GM19468 (cell line): ENCODE measurements at regions not wholly inside any gene's neighbourhood (a gene's known extent, or its start where the extent isn't known, plus 50 kb on each side); places are given as distances from the start of the nearest gene placed in this dataset.
"Not testable (repeated sequence)": the region's sequence is repeated elsewhere in the genome, so short reads cannot be mapped to it uniquely, and the experiment has no call there.

ENCODE experiments used
- ATAC-seq: cut with Tn5 transposase; IDR thresholded peaks from one replicate; pipeline ENCODE4 v1.9.1; 2021; ENCODE audit warnings: mild to moderate bottlenecking, moderate library complexity, moderate number of reproducible peaks; ENCODE audit not compliant: unreplicated experiment; ENCODE audit errors: extremely low read depth

DNA sequence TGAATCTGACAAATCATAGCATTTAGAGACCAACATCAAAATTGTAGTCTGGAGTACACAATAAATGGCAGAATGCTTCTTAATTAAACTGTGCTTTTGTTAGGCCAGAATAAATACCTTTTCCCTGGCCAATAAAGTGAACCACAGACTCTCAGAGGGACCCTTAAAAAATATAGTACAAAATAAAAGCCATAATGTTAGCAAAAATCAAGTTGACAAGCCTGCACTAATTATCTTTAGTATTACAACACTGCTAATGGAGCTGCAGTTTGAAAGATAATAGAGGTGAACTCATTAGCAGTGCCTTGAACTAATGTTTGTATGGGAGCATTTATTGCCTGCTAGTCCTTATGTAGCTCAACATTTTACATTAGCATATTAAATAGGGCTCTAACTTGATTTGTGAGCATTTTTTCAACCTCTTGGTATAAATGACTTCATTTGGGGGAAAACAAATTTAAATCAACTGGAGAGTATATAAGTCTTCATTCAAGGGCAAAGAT is 801.3 kb downstream of the EPHA3 start:
- no peak for ATAC-seq

DNA sequence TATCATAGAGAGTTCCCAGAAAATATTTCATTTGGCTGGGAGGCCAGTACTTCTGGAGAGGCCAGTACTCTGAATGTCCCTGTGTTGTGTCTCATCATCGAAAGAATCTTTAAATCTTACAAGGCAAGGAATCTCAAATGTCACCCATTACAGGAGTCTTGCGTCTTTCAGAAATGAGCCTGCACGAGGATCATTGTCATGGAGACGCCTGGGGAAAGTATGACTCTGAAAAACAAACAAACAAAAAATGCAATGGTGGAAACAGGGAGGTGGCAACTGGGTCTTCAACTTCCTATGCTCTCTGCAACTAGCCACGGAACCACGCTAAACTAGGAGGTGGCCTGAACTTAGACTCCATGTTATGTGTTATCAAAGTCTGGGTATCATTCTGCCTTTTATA is 804.6 kb downstream of the EPHA3 start:
- ATAC-seq, result no peak

DNA sequence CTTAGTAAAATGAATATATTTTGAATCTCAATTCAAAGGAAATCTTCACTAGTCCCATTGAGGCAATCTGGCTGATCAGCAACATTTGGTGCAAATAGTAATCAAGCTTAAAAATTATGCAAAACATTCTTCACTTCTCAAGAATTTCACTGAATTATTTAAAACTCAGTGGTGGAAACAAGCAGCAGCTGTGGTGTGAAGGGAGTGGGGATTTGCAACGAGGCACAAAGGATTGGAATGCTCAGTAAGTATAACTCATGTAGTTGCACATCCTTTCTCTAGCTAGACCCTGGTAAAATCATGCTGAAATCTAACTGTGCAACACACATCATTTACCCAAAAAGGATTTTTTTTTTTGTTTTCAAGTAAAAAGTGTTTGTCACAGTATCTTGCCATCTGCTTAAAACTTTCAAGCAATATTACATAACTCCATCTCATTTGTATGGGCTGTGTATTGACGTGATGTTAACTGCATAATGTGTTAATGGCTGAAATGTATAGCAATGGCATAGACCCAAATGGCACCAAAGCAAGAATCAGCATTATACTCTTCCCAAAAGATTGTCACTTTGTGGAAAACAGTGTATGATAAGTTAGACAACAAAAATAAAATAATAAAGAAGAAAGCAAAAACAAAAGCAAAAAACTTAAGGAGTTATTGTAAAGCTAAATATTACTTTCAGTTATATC is 816.6 kb downstream of the EPHA3 start:
- no peak for ATAC-seq

DNA sequence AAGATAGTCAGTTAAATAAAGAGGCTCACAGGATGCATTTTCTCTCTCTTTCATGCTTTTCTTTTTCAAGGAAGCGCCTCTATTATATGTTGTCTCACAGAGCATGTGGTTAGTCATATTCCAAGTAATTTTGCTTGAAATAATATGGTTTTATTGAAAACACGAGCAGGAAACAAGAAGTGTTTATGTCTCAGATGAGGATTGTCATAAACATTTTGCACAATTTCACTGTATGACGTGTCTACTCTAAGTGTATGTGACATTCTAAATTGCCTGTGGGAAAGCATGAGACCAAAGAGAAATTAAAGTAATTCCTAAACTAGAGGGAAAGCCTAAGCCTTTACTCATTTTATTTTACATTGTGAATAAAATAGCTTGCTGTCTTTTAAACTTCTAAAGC is 818.6 kb downstream of the EPHA3 start:
- ATAC-seq, result no peak

DNA sequence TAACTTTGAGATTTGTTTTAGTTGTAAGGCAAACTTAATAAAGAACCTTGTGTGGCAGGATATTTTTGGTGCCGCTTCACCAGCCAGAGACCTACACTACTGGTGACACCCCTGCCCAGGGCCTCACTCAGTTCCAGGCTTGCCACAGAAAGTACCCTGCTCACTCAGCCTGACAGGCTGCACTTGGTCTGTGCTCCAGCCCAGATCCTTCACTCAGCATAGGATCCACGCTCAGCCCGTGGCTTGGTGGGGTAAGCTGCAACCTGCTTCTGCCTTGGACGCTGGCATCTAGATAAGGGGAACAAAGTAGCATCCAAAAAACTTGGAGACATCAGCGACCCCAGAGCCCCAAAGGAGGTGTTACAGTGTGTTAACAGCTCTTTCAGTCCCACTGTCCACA is 825.5 kb downstream of the EPHA3 start:
- no peak for ATAC-seq

DNA sequence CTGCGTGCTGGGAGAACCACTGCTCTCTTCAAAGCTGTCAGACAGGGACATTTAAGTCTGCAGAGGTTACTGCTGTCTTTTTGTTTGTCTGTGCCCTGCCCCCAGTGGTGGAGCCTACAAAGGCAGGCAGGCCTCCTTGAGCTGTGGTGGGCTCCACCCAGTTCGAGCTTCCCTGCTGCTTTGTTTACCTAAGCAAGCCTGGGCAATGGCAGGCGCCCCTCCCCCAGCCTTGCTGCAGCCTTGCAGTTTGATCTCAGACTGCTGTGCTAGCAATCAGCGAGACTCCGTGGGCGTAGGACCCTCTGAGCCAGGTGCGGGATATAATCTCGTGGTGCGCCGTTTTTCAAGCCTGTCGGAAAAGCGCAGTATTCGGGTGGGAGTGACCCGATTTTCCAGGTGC is 837.0 kb downstream of the EPHA3 start:
- ATAC-seq, result not testable (repeated sequence)

DNA sequence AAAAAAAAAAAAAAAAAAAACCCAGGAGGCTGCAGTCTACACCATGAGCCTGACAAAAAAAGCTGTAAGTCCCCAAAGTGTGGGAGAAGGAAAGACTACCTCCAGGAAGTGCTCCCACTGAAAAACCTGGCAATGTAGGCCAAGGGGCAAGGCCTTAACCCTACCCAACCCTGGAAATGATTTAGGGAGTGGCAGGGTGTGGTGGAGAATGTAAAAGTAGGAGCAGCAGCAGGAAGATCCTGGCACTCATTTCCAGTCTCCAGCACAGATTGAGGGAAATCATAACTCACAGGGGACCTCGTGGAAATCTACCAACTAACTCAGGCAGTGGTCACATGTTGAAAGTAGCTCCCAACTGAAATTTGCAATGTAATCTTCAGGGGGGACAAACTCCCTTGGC is 839.5 kb downstream of the EPHA3 start:
- no peak for ATAC-seq

DNA sequence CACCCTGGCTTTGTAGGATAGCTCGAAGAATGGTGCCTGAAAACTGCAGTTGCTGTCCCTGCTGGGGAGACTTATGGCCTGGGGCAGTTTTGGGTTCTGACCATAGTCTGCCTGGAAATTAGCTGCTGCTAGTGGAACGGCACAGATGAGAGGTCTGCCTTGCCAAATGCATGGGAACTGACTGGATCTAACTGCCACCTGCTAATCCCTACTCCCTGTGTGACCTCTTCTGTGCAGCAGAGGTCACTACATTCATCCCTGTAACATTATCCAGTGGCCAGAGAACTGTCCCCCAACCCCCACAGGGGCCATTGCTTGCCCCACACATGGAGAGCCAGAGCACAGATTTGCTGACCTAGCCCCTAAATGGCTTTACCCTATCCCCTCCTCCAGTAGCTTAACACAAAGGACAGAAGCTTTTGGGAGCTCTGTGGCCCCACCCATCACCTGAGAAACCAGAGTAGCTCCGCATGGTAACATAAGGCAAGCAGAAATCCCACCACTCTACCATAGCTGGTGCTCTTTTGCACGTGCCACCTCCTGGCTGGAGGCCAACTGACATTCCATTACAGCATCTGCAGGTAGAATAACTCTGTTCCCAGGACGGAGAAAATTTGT is 840.0 kb downstream of the EPHA3 start:
- ATAC-seq, result no peak

DNA sequence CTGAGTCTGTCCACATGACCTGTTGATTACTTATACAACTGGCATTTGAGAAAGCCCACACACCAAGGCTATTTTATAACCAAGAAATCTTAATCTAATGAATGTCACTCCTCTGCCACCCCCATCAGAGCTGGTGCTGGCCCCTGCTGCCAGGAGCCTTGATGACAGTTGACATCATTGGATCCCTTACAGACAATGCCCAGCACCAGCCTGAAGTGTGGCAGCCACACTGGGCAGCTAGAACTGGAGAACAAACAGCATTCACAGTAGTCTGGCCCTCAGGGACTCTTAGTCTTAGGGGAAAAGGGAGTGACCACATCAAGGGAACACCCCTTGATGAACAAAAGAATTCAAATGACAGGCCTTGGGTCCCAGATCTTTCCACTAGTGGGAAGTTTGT is 840.6 kb downstream of the EPHA3 start:
- ATAC-seq, result no peak

DNA sequence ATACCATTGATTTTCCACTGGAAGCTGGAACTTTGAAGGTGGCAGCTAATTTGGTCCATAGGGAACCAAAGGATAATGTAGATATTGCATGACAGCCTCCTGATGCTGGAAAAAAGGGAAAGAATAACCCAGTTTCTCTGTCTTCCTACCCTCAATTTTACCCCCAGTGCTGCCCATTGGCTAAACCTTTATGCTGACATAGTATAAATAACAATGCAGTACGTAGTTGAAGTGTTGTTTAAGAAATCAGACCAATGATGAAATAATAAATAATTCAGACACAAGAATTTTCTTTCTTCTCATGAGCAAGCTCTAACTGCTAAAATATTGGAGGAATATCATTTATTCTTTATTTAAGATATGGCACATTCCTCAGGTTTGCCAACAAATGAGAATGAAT is 843.4 kb downstream of the EPHA3 start:
- ATAC-seq, result no peak

DNA sequence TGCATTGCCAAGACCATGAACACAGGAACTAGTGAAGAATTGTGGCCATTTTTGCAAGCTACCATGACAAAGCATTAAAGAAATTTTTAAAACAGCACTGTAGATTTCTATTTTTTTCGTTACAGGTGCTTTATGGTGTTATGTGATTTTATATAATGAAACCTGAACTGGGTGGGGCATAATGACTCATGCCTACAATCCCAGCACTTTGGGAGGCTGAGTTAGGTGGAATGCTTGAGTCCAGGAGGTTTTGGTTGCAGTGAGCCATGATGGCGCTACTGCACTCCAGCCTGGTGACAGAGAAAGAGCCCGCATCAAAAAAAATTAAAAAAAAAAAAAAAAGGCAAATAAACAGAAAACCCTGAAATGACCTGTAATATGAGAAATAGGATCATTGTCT is 846.7 kb downstream of the EPHA3 start:
- no peak for ATAC-seq

DNA sequence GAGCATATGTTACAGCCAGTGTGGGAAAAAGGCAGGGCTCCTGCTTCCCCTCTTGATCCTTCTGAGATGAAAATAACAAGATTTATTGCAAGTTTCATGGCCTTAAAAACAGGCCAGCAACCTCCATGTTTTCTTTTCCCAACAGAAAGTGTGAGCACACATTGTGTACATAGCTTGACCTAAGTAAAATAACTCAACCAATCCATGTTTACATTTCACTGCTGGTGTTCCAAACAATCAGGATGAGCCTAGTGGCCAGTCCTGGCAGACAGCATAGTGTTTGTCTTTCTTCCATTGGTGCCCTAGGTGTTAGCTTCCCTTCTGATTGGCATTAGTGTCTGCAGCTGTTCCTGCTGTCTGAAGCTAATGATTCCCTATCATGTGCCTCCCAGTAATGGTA is 847.7 kb downstream of the EPHA3 start:
- no peak for ATAC-seq

DNA sequence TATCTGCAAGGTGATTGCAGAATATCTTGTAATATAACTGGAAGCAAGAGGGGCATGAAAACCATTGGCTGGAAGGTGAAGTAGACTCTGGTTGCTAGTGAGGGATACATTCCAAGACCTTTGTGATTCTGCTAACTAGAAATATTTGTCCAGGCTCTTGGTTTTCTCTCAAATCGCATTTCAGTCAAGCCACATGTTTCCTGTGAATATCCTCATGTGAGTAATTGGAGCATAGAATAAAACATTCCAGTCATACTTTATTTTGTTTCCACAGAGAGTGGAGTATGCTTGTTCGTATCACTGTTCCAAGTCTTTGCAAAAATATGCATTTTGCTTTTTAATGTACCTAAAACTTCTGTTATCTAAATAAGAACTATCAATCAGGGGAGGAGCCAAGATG is 850.0 kb downstream of the EPHA3 start:
- no peak for ATAC-seq

DNA sequence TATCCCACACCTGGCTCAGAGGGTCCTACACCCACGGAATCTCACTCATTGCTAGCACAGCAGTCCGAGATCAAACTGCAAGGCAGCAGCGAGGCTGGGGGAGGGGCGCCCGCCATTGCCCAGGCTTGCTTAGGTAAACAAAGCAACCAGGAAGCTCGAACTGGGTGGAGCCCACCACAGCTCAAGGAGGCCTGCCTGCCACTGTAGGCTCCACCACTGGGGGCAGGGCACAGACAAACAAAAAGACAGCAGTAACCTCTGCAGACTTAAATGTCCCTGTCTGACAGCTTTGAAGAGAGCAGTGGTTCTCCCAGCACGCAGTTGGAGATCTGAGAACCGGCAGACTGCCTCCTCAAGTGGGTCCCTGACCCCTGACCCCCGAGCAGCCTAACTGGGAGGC is 850.7 kb downstream of the EPHA3 start:
- not testable (repeated sequence) for ATAC-seq

DNA sequence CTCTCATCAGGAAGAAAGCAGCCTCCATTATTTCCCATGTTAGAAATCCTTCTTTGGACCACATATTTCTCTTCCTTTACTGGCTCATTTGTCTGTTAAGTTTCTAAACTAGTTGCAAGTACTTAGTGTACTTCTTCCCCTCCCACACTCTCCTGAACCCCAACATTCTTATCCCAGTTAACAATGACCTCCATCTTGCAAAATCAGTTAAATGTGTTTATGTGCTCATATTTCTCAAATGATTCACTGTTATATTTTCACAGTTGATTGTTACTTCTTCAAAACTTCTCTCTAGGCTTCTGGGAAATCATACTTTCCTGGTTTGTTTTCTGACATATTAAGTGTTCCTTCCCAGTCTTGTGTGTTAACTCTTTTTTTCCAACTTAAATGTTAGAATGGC is 856.9 kb downstream of the EPHA3 start:
- no peak for ATAC-seq

DNA sequence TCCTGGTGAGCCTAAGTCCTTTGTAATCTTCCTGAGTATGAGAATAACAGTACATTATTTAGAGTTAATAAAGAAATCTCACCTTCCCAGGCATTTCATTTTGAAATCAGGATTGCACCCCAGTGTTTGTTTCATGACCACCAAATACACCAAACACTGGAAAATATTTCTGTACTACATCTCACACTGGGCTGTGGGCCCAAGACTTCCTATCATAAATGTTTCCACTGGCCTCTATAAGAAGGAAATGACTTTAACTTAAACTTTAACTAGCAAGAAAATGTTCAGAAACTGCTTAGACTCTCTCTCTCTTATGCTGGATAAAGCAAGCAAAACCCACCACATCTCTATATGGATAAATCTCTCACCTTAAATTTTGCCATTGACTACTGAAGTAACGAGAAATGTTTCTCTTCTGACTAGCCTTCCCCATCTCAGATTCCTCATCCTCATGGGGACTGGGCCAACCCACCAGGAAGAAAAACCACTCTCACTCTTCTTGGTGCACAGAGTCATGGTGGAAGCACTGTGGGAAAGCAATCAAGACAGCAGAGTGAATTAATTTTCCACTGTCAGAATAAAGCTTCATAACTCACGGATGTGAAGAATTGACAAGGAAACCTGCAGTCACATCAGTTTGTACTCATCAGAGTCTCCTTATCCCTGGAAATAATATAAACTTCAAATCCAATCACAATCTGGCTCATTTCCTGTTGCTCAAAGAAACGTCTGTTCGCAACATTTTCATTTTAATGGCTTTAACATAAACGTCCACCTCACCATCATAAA is 859.6 kb downstream of the EPHA3 start:
- no peak for ATAC-seq

DNA sequence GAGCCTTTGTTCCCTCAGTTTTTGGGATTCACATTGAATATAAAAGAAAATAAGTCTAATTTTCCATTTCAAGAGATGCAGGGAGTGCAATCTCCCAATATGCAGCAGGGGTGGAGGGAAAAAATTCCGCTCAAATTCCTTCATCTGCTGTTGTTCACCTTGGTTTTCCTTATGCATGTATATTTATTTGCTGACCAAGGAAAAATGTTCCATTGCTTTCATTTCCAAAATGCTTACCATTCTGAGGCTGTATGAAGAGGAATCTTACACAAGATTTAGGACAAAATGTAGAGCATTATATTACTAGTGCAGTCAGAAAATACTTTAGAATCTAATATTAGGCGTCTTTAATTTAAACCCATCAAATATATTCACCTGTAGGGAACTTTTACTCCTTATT is 863.9 kb downstream of the EPHA3 start:
- ATAC-seq, result no peak

DNA sequence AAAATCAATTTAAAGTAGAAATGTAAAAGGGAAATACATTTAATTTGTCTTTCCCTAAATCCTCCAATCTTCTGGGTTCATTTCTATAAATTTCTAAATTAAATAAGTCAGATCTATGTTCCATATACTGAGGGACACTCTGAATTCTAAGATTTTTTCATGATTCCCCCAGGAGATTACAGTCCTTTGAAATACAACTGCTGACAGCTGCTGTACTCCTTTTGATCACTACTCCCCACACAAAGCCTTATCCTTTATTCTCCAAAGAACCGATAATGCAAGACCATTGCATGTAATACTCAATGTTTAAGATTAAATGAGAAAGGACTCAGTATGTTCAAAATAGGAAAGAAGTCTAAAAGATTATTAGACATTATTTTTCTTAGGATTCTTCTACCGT is 865.7 kb downstream of the EPHA3 start:
- no peak for ATAC-seq

DNA sequence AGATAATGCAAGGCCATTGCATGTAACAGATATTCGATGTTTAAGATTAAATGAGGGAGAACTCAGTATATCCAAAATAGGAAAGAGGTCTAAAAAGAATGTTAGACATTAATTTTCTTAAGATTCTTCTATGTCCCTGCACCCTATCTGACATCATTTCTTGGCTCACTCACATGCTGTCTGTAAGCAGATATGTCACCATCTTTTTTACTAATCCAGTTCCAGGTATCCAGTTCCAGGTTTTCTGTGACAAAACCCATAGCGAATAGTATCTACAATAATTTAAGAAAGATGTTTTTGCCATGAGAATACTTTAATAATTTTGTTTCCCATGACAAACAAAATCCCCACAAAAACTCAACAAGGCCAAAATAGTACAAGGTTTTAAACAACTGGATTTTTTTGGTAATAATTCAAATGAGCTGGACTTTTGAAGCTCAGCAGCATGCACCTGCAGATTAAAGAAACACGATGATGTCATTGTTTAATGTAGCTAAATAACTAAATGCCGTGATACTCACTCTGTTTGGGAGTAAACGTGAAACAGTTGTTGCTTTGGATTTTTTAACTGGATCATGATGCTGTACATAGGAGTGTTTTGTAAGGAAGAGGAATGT is 867.6 kb downstream of the EPHA3 start:
- ATAC-seq, result no peak

DNA sequence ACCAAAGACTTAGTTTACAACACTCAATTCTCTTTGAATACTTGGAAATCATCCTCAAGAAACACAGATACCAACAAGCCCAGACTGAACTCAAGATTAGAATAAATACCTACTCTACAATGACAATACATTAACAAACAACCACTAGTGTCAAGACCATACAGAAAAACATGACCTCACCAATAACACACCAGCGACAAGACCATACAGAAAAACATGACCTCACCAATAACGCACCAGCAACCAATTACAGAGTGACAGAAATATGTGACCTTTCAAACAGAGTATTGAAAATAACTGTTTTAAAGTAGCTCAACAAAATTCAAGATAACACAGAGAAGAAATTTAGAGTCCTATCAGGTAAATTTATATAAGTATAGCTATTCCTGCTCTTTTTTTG is 876.0 kb downstream of the EPHA3 start:
- ATAC-seq, result no peak

DNA sequence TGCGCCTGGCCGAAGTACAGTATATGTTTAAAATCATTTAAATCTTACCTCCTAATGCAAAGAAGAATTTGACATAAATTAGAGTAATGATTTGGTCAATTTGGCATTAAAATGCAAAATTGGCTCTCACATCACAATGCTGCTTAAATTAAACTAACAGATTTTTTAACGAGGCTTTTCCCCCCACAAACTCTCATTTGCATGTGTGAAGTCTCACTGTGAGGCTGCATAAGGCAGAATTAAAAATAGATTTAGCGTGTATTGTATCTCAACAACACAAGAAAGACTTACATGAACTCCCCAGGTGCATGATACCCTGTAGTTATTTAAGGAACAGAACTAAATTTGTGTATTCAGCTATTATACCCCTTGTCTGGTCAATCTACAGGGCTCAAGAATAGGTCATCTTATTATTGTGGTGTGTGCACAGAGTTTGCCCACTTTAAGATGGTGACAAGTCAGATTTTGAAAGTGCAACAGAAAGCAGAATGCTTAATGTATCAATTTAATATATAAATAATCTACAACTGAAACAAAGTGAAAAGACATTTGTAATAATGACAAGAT is 897.9 kb downstream of the EPHA3 start:
- no peak for ATAC-seq
